ENCODE measurements at regions not wholly inside any gene's neighbourhood (a gene's known extent, or its start where the extent isn't known, plus 50 kb on each side); places are given as distances from the start of the nearest gene placed in this dataset.

- ATAC-seq (ENCODE audit: poor library complexity): no peak
- TF ChIP-seq CTCF (IDR thresholded peaks at IDR 0.05): no peak
Observed at GRCh38 chr5:112065781-112066180, 308.8 kb upstream of the NREP start.

GRCh38 chr5:112064956-112065355 lies 308.0 kb upstream of the NREP start:
- no peak for TF ChIP-seq CTCF (IDR thresholded peaks at IDR 0.05)
- no peaks in the 10 kb centered on the region for H3K9me3 ChIP-seq (ENCODE audit: control insufficient read depth in 1 of 2, insufficient read depth in 1 of 2, low read length in 2 of 2)
- peaks cover 0 to 4% of the 10 kb centered on the region in 2 experiments for H3K27me3 ChIP-seq (ENCODE audit: control insufficient read depth in 1 of 2, insufficient read depth in 2 of 2, low read length in 2 of 2)
- POLR2A ChIA-PET: no interaction called here
- no peaks in the 10 kb centered on the region for H3K27me3 Mint-ChIP-seq
- DNase-seq (no peak), ATAC-seq (ENCODE audit: poor library complexity) (no peak)
- H3K4me3 ChIP-seq (ENCODE audit: low read length): no peak overlapping the region
- no peaks in the 10 kb centered on the region for H3K4me1 ChIP-seq (ENCODE audit: insufficient read depth, low read length)
- CTCF ChIA-PET: no interaction called here
- intact Hi-C loops (cut with DNase I, micrococcal nuclease): no loop called here
- no peak overlapping the region for H3K4me3 Mint-ChIP-seq
- H3K4me1 Mint-ChIP-seq (ENCODE audit: low read depth): no peaks in the 10 kb centered on the region
- no peaks in the 10 kb centered on the region for H3K36me3 Mint-ChIP-seq (ENCODE audit: low read depth)
- H3K9me3 Mint-ChIP-seq: no peaks in the 10 kb centered on the region
- H3K27ac ChIP-seq (ENCODE audit: low read depth in 1 of 2, low read length in 2 of 2): no peak overlapping the region
- H3K36me3 ChIP-seq (ENCODE audit: insufficient read depth, low read length): no peaks in the 10 kb centered on the region
- no peak overlapping the region for H3K27ac Mint-ChIP-seq

More at GRCh38 chr5:112065781-112066180, 308.8 kb upstream of the NREP start:
- H3K36me3 Mint-ChIP-seq (ENCODE audit: low read depth): no peaks in the 10 kb centered on the region
- no peak overlapping the region for H3K27ac ChIP-seq (ENCODE audit: low read depth in 1 of 2, low read length in 2 of 2)
- H3K4me1 ChIP-seq (ENCODE audit: insufficient read depth, low read length): no peaks in the 10 kb centered on the region
- CTCF ChIA-PET: no interaction called here
- DNase-seq: no peak
- H3K27me3 Mint-ChIP-seq: no peaks in the 10 kb centered on the region
- POLR2A ChIA-PET: no interaction called here
- intact Hi-C loops (cut with DNase I, micrococcal nuclease): no loop called here
- H3K4me3 Mint-ChIP-seq: no peak overlapping the region
- H3K27ac Mint-ChIP-seq: no peak overlapping the region
- peaks cover 0 to 4% of the 10 kb centered on the region in 2 experiments for H3K27me3 ChIP-seq (ENCODE audit: control insufficient read depth in 1 of 2, insufficient read depth in 2 of 2, low read length in 2 of 2)
- no peaks in the 10 kb centered on the region for H3K9me3 Mint-ChIP-seq
- H3K36me3 ChIP-seq (ENCODE audit: insufficient read depth, low read length): no peaks in the 10 kb centered on the region
- no peaks in the 10 kb centered on the region for H3K4me1 Mint-ChIP-seq (ENCODE audit: low read depth)
- H3K4me3 ChIP-seq (ENCODE audit: low read length): no peak overlapping the region
- H3K9me3 ChIP-seq (ENCODE audit: control insufficient read depth in 1 of 2, insufficient read depth in 1 of 2, low read length in 2 of 2): no peaks in the 10 kb centered on the region

- no peaks in the 10 kb centered on the region for H3K4me1 ChIP-seq (ENCODE audit: insufficient read depth, low read length)
- no peaks in the 10 kb centered on the region for H3K9me3 ChIP-seq (ENCODE audit: control insufficient read depth in 1 of 2, insufficient read depth in 1 of 2, low read length in 2 of 2)
- H3K9me3 Mint-ChIP-seq: no peaks in the 10 kb centered on the region
- H3K4me3 Mint-ChIP-seq: no peak overlapping the region
- intact Hi-C loops (cut with DNase I, micrococcal nuclease): no loop called here
- ChIA-PET POLR2A (no interaction called here), CTCF (no interaction called here)
- H3K36me3 ChIP-seq (ENCODE audit: insufficient read depth, low read length): no peaks in the 10 kb centered on the region
- ATAC-seq (ENCODE audit: poor library complexity) (no peak), DNase-seq (no peak)
- no peaks in the 10 kb centered on the region for H3K4me1 Mint-ChIP-seq (ENCODE audit: low read depth)
- no peaks in the 10 kb centered on the region for H3K36me3 Mint-ChIP-seq (ENCODE audit: low read depth)
- no peak overlapping the region for H3K4me3 ChIP-seq (ENCODE audit: low read length)
- H3K27me3 Mint-ChIP-seq: no peaks in the 10 kb centered on the region
- H3K27me3 ChIP-seq (ENCODE audit: control insufficient read depth in 1 of 2, insufficient read depth in 2 of 2, low read length in 2 of 2): peaks cover 0 to 4% of the 10 kb centered on the region in 2 experiments
- H3K27ac ChIP-seq (ENCODE audit: low read depth in 1 of 2, low read length in 2 of 2): no peak overlapping the region
- TF ChIP-seq CTCF (IDR thresholded peaks at IDR 0.05): no peak
- no peak overlapping the region for H3K27ac Mint-ChIP-seq
Observed at GRCh38 chr5:112064271-112064701, 307.3 kb upstream of the NREP start.

Measured in CD4-positive, alpha-beta T cell (primary cell).